Endothelial cell of umbilical vein (primary cell): ENCODE measurements at regions not wholly inside any gene's neighbourhood (a gene's known extent, or its start where the extent isn't known, plus 50 kb on each side); places are given as distances from the start of the nearest gene placed in this dataset.

Experiments used
- EZH2 ChIP-seq: IDR thresholded peaks from 2 replicates; pipeline ENCODE4 v1.6.1; 2012; ENCODE audit warnings: borderline replicate concordance, low read depth, mild to moderate bottlenecking, moderate library complexity, low read length, inconsistent platforms; ENCODE audit not compliant: severe bottlenecking
- FOS ChIP-seq: IDR thresholded peaks from 2 replicates; pipeline ENCODE4 v1.6.1; 2011; ENCODE audit warnings: mild to moderate bottlenecking, low read length, moderate library complexity, borderline replicate concordance; ENCODE audit not compliant: insufficient read depth
- GATA2 ChIP-seq: IDR thresholded peaks from 2 replicates; pipeline ENCODE4 v1.7.0; 2011; ENCODE audit warnings: low read depth, mild to moderate bottlenecking, moderate library complexity, mixed read lengths, low read length; ENCODE audit not compliant: insufficient read length, insufficient read depth
- JUN ChIP-seq: IDR thresholded peaks from 2 replicates; pipeline ENCODE4 v1.6.1; 2011; ENCODE audit warnings: borderline replicate concordance, low read depth; ENCODE audit not compliant: insufficient read length, insufficient read depth
- MAX ChIP-seq: IDR thresholded peaks from 2 replicates; pipeline ENCODE4 v1.6.1; 2011; ENCODE audit not compliant: insufficient read depth, insufficient read length
- MYC ChIP-seq: IDR thresholded peaks from one replicate; pipeline ENCODE4 v1.6.1; 2011; ENCODE audit warnings: mild to moderate bottlenecking, low read depth, low read length
- POLR2A ChIP-seq: IDR thresholded peaks from 2 replicates; pipeline ENCODE4 v1.6.1; 2012; ENCODE audit warnings: low read depth, mild to moderate bottlenecking, control low read depth, low read length
- POLR2AphosphoS5 ChIP-seq: IDR thresholded peaks from 2 replicates; pipeline ENCODE4 v1.6.1; 2012; ENCODE audit warnings: low read depth, mild to moderate bottlenecking, control low read depth, low read length, moderate library complexity; ENCODE audit not compliant: insufficient read depth
- TF ChIP-seq, protein P1 (sequence below), 2 donors: IDR thresholded peaks; 1 replicate in 1 of 2; 2 replicates in 1 of 2; pipeline ENCODE4 v1.5.1; 2011; ENCODE audit warnings: low read length in 2 of 2, mild to moderate bottlenecking in 2 of 2, moderate library complexity in 2 of 2, control low read depth in 1 of 2, inconsistent platforms in 1 of 2, low read depth in 1 of 2; ENCODE audit not compliant: insufficient read depth in 1 of 2; ENCODE audit errors: extremely low read depth in 1 of 2

DNA sequence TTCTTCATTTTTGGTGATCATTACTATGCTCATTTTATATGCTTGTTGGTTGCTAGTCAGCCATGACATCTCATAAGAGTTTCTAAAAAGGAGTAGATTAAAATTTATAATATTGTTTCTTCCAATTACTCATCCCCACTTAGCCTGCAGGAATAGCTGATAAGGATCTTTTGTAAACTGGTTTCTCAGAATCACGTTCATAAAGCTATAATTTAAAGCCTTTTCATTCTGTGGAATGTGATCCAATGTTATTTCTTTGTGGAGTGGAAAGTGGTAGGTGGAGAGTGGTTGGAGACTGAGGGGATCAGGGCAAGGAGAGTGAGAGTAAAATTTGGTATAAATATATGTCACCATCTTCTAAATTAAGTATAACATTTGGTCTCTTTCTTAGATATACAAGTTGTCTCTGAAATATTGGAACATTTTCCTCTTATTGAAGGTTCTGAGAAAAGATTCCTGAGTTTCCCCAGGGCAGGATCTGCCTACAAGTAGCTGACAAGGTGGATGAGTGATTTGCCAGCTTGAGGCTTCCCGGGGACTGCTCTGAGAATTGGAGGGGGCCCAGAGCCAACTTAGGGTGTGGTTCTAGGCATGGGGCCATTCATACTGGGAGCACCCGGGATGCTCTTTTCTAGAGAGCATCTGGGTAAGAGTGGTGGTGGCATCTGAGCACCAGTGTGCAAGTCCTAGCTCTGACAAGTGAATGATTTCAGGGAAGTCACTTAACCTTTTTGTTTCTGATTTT, 116.4 kb downstream of the TBX19 start:
- no peak for TF ChIP-seq MAX
- no peak for TF ChIP-seq POLR2A
- TF ChIP-seq, protein P1, sequence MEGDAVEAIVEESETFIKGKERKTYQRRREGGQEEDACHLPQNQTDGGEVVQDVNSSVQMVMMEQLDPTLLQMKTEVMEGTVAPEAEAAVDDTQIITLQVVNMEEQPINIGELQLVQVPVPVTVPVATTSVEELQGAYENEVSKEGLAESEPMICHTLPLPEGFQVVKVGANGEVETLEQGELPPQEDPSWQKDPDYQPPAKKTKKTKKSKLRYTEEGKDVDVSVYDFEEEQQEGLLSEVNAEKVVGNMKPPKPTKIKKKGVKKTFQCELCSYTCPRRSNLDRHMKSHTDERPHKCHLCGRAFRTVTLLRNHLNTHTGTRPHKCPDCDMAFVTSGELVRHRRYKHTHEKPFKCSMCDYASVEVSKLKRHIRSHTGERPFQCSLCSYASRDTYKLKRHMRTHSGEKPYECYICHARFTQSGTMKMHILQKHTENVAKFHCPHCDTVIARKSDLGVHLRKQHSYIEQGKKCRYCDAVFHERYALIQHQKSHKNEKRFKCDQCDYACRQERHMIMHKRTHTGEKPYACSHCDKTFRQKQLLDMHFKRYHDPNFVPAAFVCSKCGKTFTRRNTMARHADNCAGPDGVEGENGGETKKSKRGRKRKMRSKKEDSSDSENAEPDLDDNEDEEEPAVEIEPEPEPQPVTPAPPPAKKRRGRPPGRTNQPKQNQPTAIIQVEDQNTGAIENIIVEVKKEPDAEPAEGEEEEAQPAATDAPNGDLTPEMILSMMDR (IDR thresholded peaks at IDR 0.05; ENCODE audit: extremely low read depth in 1 of 2, insufficient read depth in 1 of 2, low read depth in 1 of 2, low read length in 2 of 2): no peak
- TF ChIP-seq POLR2AphosphoS5: no peak
- no peak for TF ChIP-seq GATA2
- no peak for TF ChIP-seq EZH2
- TF ChIP-seq MYC: no peak
- TF ChIP-seq FOS: no peak
- TF ChIP-seq JUN: no peak
